Liver (tissue), 8 donors: ENCODE measurements at regions not wholly inside any gene's neighbourhood (a gene's known extent, or its start where the extent isn't known, plus 50 kb on each side); places are given as distances from the start of the nearest gene placed in this dataset.

Source experiments
- DNase-seq: peaks from one replicate; pipeline ENCODE4 v3.0.0-alpha.2; 2017; ENCODE audit warnings: low spot score
- H3K27ac ChIP-seq, 2 donors: one replicate each; pipeline ENCODE4 v1.7.0; 2013; ENCODE audit warnings: inconsistent platforms in 2 of 2, low read length in 2 of 2, control low read depth in 1 of 2, low read depth in 1 of 2, mild to moderate bottlenecking in 1 of 2
- H3K27me3 ChIP-seq, 4 donors: one replicate each; pipeline versions ENCODE4 v1.6.1 to v1.7.0; 2013; ENCODE audit warnings: low read length in 3 of 4, inconsistent platforms in 1 of 4, mild to moderate bottlenecking in 1 of 4, moderate library complexity in 1 of 4; ENCODE audit not compliant: control insufficient read depth in 4 of 4, insufficient read depth in 4 of 4
- H3K36me3 ChIP-seq, 4 donors: one replicate each; pipeline versions ENCODE4 v1.6.1 to v1.7.0; 2013; ENCODE audit warnings: low read length in 3 of 4, mild to moderate bottlenecking in 3 of 4, low read depth in 1 of 4, moderate library complexity in 1 of 4; ENCODE audit not compliant: control insufficient read depth in 4 of 4, insufficient read depth in 3 of 4
- H3K4me1 ChIP-seq, 4 donors: one replicate each; pipeline versions ENCODE4 v1.6.1 to v1.7.0; 2013; ENCODE audit warnings: low read length in 3 of 4, mild to moderate bottlenecking in 3 of 4, moderate library complexity in 1 of 4; ENCODE audit not compliant: control insufficient read depth in 4 of 4, insufficient read depth in 4 of 4
- H3K4me3 ChIP-seq, 3 donors: one replicate each; pipeline versions ENCODE4 v1.6.1 to v1.7.0; 2013; ENCODE audit warnings: low read length in 3 of 3, control low read depth in 1 of 3, low read depth in 1 of 3, mild to moderate bottlenecking in 1 of 3
- H3K9ac ChIP-seq, 2 donors: one replicate each; pipeline ENCODE4 v1.7.0; 2013; ENCODE audit warnings: low read length in 2 of 2, mild to moderate bottlenecking in 2 of 2, moderate library complexity in 2 of 2, control low read depth in 1 of 2, low read depth in 1 of 2
- H3K9me3 ChIP-seq, 4 donors: one replicate each; pipeline versions ENCODE4 v1.6.1 to v1.7.0; 2013; ENCODE audit warnings: low read length in 3 of 4; ENCODE audit not compliant: control insufficient read depth in 4 of 4
- EGR1 ChIP-seq, 2 donors: IDR thresholded peaks; 2 replicates each; pipeline ENCODE4 v1.6.1; 2016 to 2018; ENCODE audit warnings: antibody characterized with exemption in 2 of 2, low read depth in 2 of 2
- FOXA1 ChIP-seq: IDR thresholded peaks from 2 replicates; pipeline ENCODE4 v1.6.1; 2016; ENCODE audit warnings: antibody characterized with exemption
- FOXA2 ChIP-seq: IDR thresholded peaks from 2 replicates; pipeline ENCODE4 v1.6.1; 2016; ENCODE audit warnings: antibody characterized with exemption
- GABPA ChIP-seq, 2 donors: IDR thresholded peaks in 1 of 2; conservative IDR thresholded peaks in 1 of 2; 2 replicates each; pipeline ENCODE4 v1.6.1; 2016; ENCODE audit warnings: antibody characterized with exemption in 2 of 2, mild to moderate bottlenecking in 1 of 2, moderate library complexity in 1 of 2
- HNF4A ChIP-seq, 2 donors: conservative IDR thresholded peaks; 2 replicates each; pipeline ENCODE4 v1.6.1; 2016; ENCODE audit warnings: antibody characterized with exemption in 2 of 2, mild to moderate bottlenecking in 2 of 2
- JUND ChIP-seq, 2 donors: IDR thresholded peaks; 2 replicates each; pipeline ENCODE4 v1.6.1; 2016; ENCODE audit warnings: antibody characterized with exemption in 2 of 2
- RAD21 ChIP-seq, 2 donors: IDR thresholded peaks; 2 replicates each; pipeline ENCODE4 v1.6.1; 2016; ENCODE audit warnings: antibody characterized with exemption in 2 of 2, mild to moderate bottlenecking in 2 of 2
- RXRA ChIP-seq, 2 donors: IDR thresholded peaks; 2 replicates each; pipeline ENCODE4 v1.6.1; 2017 to 2018; ENCODE audit warnings: antibody characterized with exemption in 2 of 2, mild to moderate bottlenecking in 1 of 2
- SP1 ChIP-seq: IDR thresholded peaks from 2 replicates; pipeline ENCODE4 v1.6.1; 2018; ENCODE audit warnings: antibody characterized with exemption, mild to moderate bottlenecking
- YY1 ChIP-seq: IDR thresholded peaks from 2 replicates; pipeline ENCODE4 v1.6.1; 2016; ENCODE audit warnings: antibody characterized with exemption, mild to moderate bottlenecking
- WGBS: extraction: QIAGEN DNeasy Blood & Tissue Kit; methylation state at CpG from one replicate; pipeline ENCODE4 v1.1.7; 2013; 5-methylcytosine and 5-hydroxymethylcytosine counted together
- TF ChIP-seq, protein P1 (sequence below): IDR thresholded peaks from 2 replicates; pipeline ENCODE4 v1.6.1; 2016; ENCODE audit warnings: antibody characterized with exemption
- TF ChIP-seq, protein P2 (sequence below): fragments of 150-350 bp; IDR thresholded peaks from 2 replicates; pipeline ENCODE4 v1.5.1; 2017; ENCODE audit warnings: improper control_type of control experiment, low read depth, low read length; ENCODE audit not compliant: missing input control
- TF ChIP-seq, protein P3 (sequence below): IDR thresholded peaks from 2 replicates; pipeline ENCODE4 v1.6.1; 2016; ENCODE audit warnings: antibody characterized with exemption
- TF ChIP-seq, protein P4 (sequence below): IDR thresholded peaks from 2 replicates; pipeline ENCODE4 v1.6.1; 2016; ENCODE audit warnings: antibody characterized with exemption, mild to moderate bottlenecking
- donor health status: healthy.
- donor health status: healthy.
- donor health status: healthy.
- donor health status: healthy.
- donor health status: healthy.

DNA sequence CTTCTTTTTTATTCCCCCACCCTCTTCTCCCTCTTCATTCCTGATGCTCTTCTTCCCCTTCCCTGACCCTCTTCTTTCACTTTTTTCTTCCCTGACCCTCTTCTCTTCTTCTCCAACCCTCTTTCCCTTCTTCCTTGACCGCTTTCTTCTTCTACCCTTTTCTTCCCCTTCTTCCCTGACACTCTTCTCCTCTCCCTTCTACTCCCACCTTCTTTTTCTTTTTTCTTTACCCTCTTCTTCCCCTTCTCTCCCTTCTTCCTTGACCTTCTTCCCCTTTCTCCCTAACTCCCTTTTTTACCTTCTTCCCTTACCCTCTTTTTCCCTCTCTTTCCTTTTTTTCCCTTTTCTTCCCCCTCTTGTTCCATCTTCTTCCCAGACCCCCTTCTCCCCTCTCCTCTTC lies 931.3 kb downstream of the UQCRFS1 start (continued):
- TF ChIP-seq RXRA (IDR thresholded peaks at IDR 0.05) = no peak
- no peak for TF ChIP-seq HNF4A (conservative IDR thresholded peaks at IDR 0.05)
- TF ChIP-seq FOXA2 = no peak
- TF ChIP-seq SP1 = no peak
- no peak for TF ChIP-seq GABPA (IDR thresholded peaks at IDR 0.05 in 1 of 2, conservative IDR thresholded peaks at IDR 0.05 in 1 of 2)
- TF ChIP-seq, protein P1, sequence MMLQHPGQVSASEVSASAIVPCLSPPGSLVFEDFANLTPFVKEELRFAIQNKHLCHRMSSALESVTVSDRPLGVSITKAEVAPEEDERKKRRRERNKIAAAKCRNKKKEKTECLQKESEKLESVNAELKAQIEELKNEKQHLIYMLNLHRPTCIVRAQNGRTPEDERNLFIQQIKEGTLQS = no peak
- TF ChIP-seq YY1 = no peak

DNA sequence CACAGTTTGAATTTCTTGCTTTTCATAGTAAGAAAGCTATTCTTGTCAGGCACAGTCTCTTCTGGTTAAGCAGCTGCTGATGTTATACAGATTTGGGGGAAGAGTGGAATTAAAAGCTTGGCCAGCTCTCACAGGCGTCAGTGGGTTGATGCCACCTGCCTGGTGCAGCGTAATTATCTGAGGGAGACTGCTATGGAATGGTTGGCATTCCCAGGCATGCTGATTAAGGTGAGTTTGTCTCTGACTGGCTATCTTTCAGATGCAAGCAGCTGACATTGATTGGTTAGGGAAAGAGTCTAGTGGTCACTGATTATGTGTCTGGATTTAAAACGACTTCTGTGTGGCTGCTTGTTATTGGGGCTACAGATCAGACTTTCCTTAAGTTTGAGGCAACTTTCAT lies 948.4 kb downstream of the UQCRFS1 start:
- no peaks in the 10 kb centered on the region for H3K4me1 ChIP-seq
- TF ChIP-seq, protein P2, sequence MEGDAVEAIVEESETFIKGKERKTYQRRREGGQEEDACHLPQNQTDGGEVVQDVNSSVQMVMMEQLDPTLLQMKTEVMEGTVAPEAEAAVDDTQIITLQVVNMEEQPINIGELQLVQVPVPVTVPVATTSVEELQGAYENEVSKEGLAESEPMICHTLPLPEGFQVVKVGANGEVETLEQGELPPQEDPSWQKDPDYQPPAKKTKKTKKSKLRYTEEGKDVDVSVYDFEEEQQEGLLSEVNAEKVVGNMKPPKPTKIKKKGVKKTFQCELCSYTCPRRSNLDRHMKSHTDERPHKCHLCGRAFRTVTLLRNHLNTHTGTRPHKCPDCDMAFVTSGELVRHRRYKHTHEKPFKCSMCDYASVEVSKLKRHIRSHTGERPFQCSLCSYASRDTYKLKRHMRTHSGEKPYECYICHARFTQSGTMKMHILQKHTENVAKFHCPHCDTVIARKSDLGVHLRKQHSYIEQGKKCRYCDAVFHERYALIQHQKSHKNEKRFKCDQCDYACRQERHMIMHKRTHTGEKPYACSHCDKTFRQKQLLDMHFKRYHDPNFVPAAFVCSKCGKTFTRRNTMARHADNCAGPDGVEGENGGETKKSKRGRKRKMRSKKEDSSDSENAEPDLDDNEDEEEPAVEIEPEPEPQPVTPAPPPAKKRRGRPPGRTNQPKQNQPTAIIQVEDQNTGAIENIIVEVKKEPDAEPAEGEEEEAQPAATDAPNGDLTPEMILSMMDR = no peak
- TF ChIP-seq GABPA (IDR thresholded peaks at IDR 0.05 in 1 of 2, conservative IDR thresholded peaks at IDR 0.05 in 1 of 2) = no peak
- no peak overlapping the region for H3K9ac ChIP-seq
- peaks cover 0 to 2% (median 0%) of the 10 kb centered on the region in 4 donors for H3K9me3 ChIP-seq
- no peak for DNase-seq
- H3K36me3 ChIP-seq = no peaks in the 10 kb centered on the region
- no peaks in the 10 kb centered on the region for H3K27me3 ChIP-seq
- H3K27ac ChIP-seq = no peak overlapping the region
- 34% methylated on average over 3 of the region's 3 CpGs for WGBS
- no peak overlapping the region for H3K4me3 ChIP-seq

DNA sequence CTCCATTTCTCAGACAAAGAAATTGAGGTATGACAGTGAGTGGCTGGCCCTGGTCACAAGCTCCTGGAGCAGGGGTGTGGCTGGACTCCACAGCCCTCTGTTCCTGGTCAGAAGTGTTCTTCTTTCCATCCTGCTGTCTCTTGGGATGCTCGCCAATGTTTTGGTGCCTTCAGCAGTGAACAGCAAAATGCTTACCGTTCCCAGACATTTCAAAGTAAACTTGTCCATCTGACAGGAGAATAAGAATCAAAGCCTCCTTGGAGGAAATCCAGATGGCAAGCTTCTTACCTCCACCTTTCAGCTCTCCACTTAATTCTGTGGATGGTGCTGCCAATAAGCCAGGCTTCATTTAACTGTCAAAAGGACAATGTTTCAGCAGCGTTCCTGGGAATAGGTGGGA lies 954.1 kb downstream of the UQCRFS1 start:
- TF ChIP-seq FOXA1 = no peak
- TF ChIP-seq, protein P3, sequence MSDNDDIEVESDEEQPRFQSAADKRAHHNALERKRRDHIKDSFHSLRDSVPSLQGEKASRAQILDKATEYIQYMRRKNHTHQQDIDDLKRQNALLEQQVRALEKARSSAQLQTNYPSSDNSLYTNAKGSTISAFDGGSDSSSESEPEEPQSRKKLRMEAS = no peak
- no peak for TF ChIP-seq EGR1 (IDR thresholded peaks at IDR 0.05; ENCODE audit: low read depth in 2 of 2)
- TF ChIP-seq GABPA (IDR thresholded peaks at IDR 0.05 in 1 of 2, conservative IDR thresholded peaks at IDR 0.05 in 1 of 2) = no peak
- no peak for DNase-seq
- peaks cover 0 to 2% (median 0%) of the 10 kb centered on the region in 4 donors for H3K27me3 ChIP-seq

DNA sequence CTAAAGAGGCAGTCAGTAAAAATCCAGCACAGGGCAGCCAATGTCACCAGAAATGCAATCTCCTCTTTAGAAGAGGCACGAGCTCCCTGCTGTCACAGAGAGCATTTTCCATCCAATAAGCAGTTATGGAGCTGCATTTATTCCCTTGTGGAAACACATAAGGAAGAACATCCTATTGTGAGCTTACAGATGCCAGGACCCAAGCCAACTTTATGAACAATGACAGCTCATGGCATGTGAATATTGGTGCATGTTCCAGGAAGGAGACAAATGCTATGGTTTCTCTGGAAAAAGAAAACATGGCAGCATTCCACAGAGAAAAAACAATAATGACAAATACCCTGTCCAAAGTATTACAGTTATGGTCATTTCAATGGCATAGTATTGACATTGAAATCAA lies 955.6 kb downstream of the UQCRFS1 start:
- Histone ChIP-seq H3K4me1 (no peaks in the 10 kb centered on the region), H3K4me3 (no peak overlapping the region), H3K27me3 (peaks cover 0 to 2% (median 0%) of the 10 kb centered on the region in 4 donors), H3K9me3 (peaks cover 0 to 2% (median 0%) of the 10 kb centered on the region in 4 donors), H3K36me3 (no peaks in the 10 kb centered on the region), H3K27ac (no peak overlapping the region), H3K9ac (no peak overlapping the region)
- WGBS = 40% methylated on average over 1 of the region's 1 CpG
- DNase-seq = no peak
- TF ChIP-seq JUND (IDR thresholded peaks at IDR 0.05) (no peak), RXRA (IDR thresholded peaks at IDR 0.05) (no peak), FOXA1 (no peak), SP1 (no peak), RAD21 (IDR thresholded peaks at IDR 0.05) (no peak)
- TF ChIP-seq, protein P1 = no peak
- TF ChIP-seq, protein P4, sequence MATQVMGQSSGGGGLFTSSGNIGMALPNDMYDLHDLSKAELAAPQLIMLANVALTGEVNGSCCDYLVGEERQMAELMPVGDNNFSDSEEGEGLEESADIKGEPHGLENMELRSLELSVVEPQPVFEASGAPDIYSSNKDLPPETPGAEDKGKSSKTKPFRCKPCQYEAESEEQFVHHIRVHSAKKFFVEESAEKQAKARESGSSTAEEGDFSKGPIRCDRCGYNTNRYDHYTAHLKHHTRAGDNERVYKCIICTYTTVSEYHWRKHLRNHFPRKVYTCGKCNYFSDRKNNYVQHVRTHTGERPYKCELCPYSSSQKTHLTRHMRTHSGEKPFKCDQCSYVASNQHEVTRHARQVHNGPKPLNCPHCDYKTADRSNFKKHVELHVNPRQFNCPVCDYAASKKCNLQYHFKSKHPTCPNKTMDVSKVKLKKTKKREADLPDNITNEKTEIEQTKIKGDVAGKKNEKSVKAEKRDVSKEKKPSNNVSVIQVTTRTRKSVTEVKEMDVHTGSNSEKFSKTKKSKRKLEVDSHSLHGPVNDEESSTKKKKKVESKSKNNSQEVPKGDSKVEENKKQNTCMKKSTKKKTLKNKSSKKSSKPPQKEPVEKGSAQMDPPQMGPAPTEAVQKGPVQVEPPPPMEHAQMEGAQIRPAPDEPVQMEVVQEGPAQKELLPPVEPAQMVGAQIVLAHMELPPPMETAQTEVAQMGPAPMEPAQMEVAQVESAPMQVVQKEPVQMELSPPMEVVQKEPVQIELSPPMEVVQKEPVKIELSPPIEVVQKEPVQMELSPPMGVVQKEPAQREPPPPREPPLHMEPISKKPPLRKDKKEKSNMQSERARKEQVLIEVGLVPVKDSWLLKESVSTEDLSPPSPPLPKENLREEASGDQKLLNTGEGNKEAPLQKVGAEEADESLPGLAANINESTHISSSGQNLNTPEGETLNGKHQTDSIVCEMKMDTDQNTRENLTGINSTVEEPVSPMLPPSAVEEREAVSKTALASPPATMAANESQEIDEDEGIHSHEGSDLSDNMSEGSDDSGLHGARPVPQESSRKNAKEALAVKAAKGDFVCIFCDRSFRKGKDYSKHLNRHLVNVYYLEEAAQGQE = no peak
- TF ChIP-seq, protein P3 = no peak

More for the DNA sequence above, 954.1 kb downstream of the UQCRFS1 start:
- Histone ChIP-seq H3K9ac (no peak overlapping the region), H3K4me1 (no peaks in the 10 kb centered on the region), H3K9me3 (peaks cover 0 to 2% (median 0%) of the 10 kb centered on the region in 4 donors), H3K4me3 (no peak overlapping the region), H3K27ac (no peak overlapping the region), H3K36me3 (no peaks in the 10 kb centered on the region)
- WGBS = 69% methylated on average over 3 of the region's 3 CpGs
